ENCODE measurements at regions not wholly inside any gene's neighbourhood (a gene's known extent, or its start where the extent isn't known, plus 50 kb on each side); places are given as distances from the start of the nearest gene placed in this dataset.

- no peak for DNase-seq
Observed at GRCh38 chr6:138011413-138011812, 95.8 kb downstream of the PERP start.

- DNase-seq, result no peak
Observed at GRCh38 chr6:138012682-138013081, 94.5 kb downstream of the PERP start.

- DNase-seq, result no peak
Observed at GRCh38 chr6:138013959-138014358, 93.3 kb downstream of the PERP start.

- no peak for DNase-seq
Observed at GRCh38 chr6:138017166-138017757, 90.0 kb downstream of the PERP start.

- no peak for DNase-seq
Observed at GRCh38 chr6:138018297-138018696, 88.9 kb downstream of the PERP start.

- no peak for DNase-seq
Observed at GRCh38 chr6:138025528-138025978, 81.7 kb downstream of the PERP start.

GRCh38 chr6:138026342-138026741, 80.9 kb downstream of the PERP start:
- DNase-seq, result no peak

- DNase-seq, result no peak
Observed at GRCh38 chr6:138028893-138029292, 78.3 kb downstream of the PERP start.

GRCh38 chr6:138030872-138031271, 76.3 kb downstream of the PERP start:
- no peak for DNase-seq

GRCh38 chr6:138031417-138031816, 75.8 kb downstream of the PERP start:
- DNase-seq, result no peak

- no peak for DNase-seq
Observed at GRCh38 chr6:138031850-138032249, 75.4 kb downstream of the PERP start.

GRCh38 chr6:138032571-138032970, 74.6 kb downstream of the PERP start:
- no peak for DNase-seq

- DNase-seq, result no peak
Observed at GRCh38 chr6:138034229-138034628, 73.0 kb downstream of the PERP start.

GRCh38 chr6:138035070-138035469, 72.1 kb downstream of the PERP start:
- no peak for DNase-seq

- DNase-seq, result no peak
Observed at GRCh38 chr6:138036111-138036510, 71.1 kb downstream of the PERP start.

- DNase-seq, result no peak
Observed at GRCh38 chr6:138037009-138037504, 70.2 kb downstream of the PERP start.

- no peak for DNase-seq
Observed at GRCh38 chr6:138038142-138038870, 68.9 kb downstream of the PERP start.

Data from stimulated activated CD4-positive, alpha-beta T cell treated with anti-CD3 and anti-CD28 coated beads, Interleukin-2, amount 100 ng/mL, for 24 hours (primary cell).